CD14-positive monocyte (primary cell): ENCODE measurements at regions not wholly inside any gene's neighbourhood (a gene's known extent, or its start where the extent isn't known, plus 50 kb on each side); places are given as distances from the start of the nearest gene placed in this dataset.

Source experiments
- DNase-seq, 3 donors: peaks; one replicate each; pipeline ENCODE4 v3.0.0-alpha.2; 2011 to 2022
- H2AFZ ChIP-seq: 2 replicates; pipeline ENCODE4 v1.6.0; 2012; ENCODE audit warnings: mild to moderate bottlenecking, low read depth, low read length, inconsistent platforms; ENCODE audit not compliant: insufficient read depth, poor library complexity, severe bottlenecking
- H3K27ac ChIP-seq, 2 donors: 1 replicate in 1 of 2; 2 replicates in 1 of 2; pipeline ENCODE4 v1.5.1; 2012 to 2013; ENCODE audit warnings: low read length in 2 of 2, control low read depth in 1 of 2, inconsistent platforms in 1 of 2, low read depth in 1 of 2, mild to moderate bottlenecking in 1 of 2
- H3K27me3 ChIP-seq, 2 donors: one replicate each; pipeline versions ENCODE4 v1.6.0 to v1.6.1; 2011 to 2013; ENCODE audit warnings: low read length in 2 of 2; ENCODE audit not compliant: control insufficient read depth in 2 of 2, insufficient read depth in 2 of 2
- H3K36me3 ChIP-seq, 2 donors: replicated peaks in 1 of 2; 1 replicate in 1 of 2; 2 replicates in 1 of 2; pipeline versions ENCODE4 v1.5.1 to v1.6.1; 2012 to 2013; ENCODE audit warnings: low read length in 2 of 2, control low read depth in 1 of 2, inconsistent platforms in 1 of 2, mild to moderate bottlenecking in 1 of 2; ENCODE audit not compliant: insufficient read depth in 2 of 2, control insufficient read depth in 1 of 2
- H3K4me1 ChIP-seq, 2 donors: 1 replicate in 1 of 2; 2 replicates in 1 of 2; pipeline versions ENCODE4 v1.5.1 to v1.6.1; 2012 to 2013; ENCODE audit warnings: low read length in 2 of 2, control low read depth in 1 of 2, inconsistent platforms in 1 of 2, mild to moderate bottlenecking in 1 of 2, moderate library complexity in 1 of 2; ENCODE audit not compliant: insufficient read depth in 2 of 2, control insufficient read depth in 1 of 2
- H3K4me2 ChIP-seq: replicated peaks from 2 replicates; pipeline ENCODE3; 2012; ENCODE audit warnings: low read length, moderate library complexity, mild to moderate bottlenecking; ENCODE audit not compliant: poor library complexity, severe bottlenecking; ENCODE audit errors: extremely low read depth
- H3K4me3 ChIP-seq, 3 experiments: fragments of 200-600 bp in 1 of 3; sonication (generic) in 1 of 3; replicated peaks in 1 of 3; 1 replicate in 2 of 3; 2 replicates in 1 of 3; pipeline ENCODE4 v1.5.1; 2011 to 2013; ENCODE audit warnings: low read length in 3 of 3, mild to moderate bottlenecking in 3 of 3, control low read depth in 2 of 3, low read depth in 2 of 3, inconsistent platforms in 1 of 3, moderate library complexity in 1 of 3
- H3K79me2 ChIP-seq: 2 replicates; pipeline ENCODE4 v1.6.0; 2012; ENCODE audit warnings: mild to moderate bottlenecking, control low read depth, inconsistent platforms, low read length, moderate library complexity; ENCODE audit not compliant: insufficient read depth
- H3K9ac ChIP-seq: 2 replicates; pipeline ENCODE4 v1.6.0; 2017; ENCODE audit warnings: low read length, mild to moderate bottlenecking; ENCODE audit not compliant: insufficient read depth, poor library complexity, severe bottlenecking
- H3K9me3 ChIP-seq, 2 donors: replicated peaks in 1 of 2; 1 replicate in 1 of 2; 2 replicates in 1 of 2; pipeline versions ENCODE4 v1.5.1 to v1.6.1; 2012 to 2013; ENCODE audit warnings: low read length in 2 of 2, control low read depth in 1 of 2; ENCODE audit not compliant: control insufficient read depth in 1 of 2, insufficient read depth in 1 of 2
- H4K20me1 ChIP-seq: 2 replicates; pipeline ENCODE4 v1.6.0; 2012; ENCODE audit warnings: mild to moderate bottlenecking, low read length, control low read depth, moderate library complexity; ENCODE audit not compliant: insufficient read depth
- H3K27ac Mint-ChIP-seq, 7 donors: one replicate each; pipeline ENCODE4 v1.8.0; 2020; ENCODE audit warnings: mild to moderate bottlenecking in 7 of 7, mixed read lengths in 7 of 7, moderate library complexity in 6 of 7, inconsistent platforms in 2 of 7
- H3K27me3 Mint-ChIP-seq, 3 donors: one replicate each; pipeline ENCODE4 v1.8.0; 2021 to 2022; ENCODE audit warnings: low read depth in 3 of 3, mild to moderate bottlenecking in 3 of 3, mixed read lengths in 3 of 3, moderate library complexity in 3 of 3, inconsistent platforms in 1 of 3
- H3K36me3 Mint-ChIP-seq, 2 donors: one replicate each; pipeline ENCODE4 v1.8.0; 2020; ENCODE audit warnings: mixed read lengths in 2 of 2, inconsistent platforms in 1 of 2, mild to moderate bottlenecking in 1 of 2
- H3K4me1 Mint-ChIP-seq: one replicate; pipeline ENCODE4 v1.8.0; 2020; ENCODE audit warnings: mild to moderate bottlenecking, mixed read lengths
- H3K4me3 Mint-ChIP-seq, 2 donors: one replicate each; pipeline ENCODE4 v1.8.0; 2020; ENCODE audit warnings: mild to moderate bottlenecking in 2 of 2, mixed read lengths in 2 of 2, moderate library complexity in 1 of 2
- H3K9me3 Mint-ChIP-seq, 7 donors: one replicate each; pipeline ENCODE4 v1.8.0; 2020 to 2022; ENCODE audit warnings: mixed read lengths in 7 of 7, mild to moderate bottlenecking in 6 of 7, moderate library complexity in 6 of 7, inconsistent platforms in 2 of 7
- WGBS: methylation state at CpG from one replicate; pipeline ENCODE4 v1.1.5; 2013; ENCODE audit warnings: missing lambda C conversion rate; ENCODE audit not compliant: insufficient coverage; 5-methylcytosine and 5-hydroxymethylcytosine counted together
- intact Hi-C, 2 donors: fragments of 100-400 bp; cut with micrococcal nuclease; formaldehyde crosslinking; loops; one replicate each; pipeline versions ENCODE4 v1.15.0 to v1.15.1; 2023
- TF ChIP-seq, protein P1 (sequence below): fragments of 200-600 bp; IDR thresholded peaks from one replicate; pipeline ENCODE4 v1.8.0; 2022; ENCODE audit warnings: antibody characterized with exemption, mild to moderate bottlenecking

- Histone ChIP-seq H2AFZ (no peak overlapping the region), H3K4me2 (no peak overlapping the region), H3K36me3 (no peaks in the 10 kb centered on the region), H3K27me3 (no peaks in the 10 kb centered on the region), H3K27ac (no peak overlapping the region), H3K9ac (no peak overlapping the region), H3K4me3 (no peak overlapping the region), H3K4me1 (no peaks in the 10 kb centered on the region), H3K9me3 (no peaks in the 10 kb centered on the region), H3K79me2 (no peaks in the 10 kb centered on the region), H4K20me1 (no peaks in the 10 kb centered on the region)
- Mint-ChIP-seq H3K9me3 (no peaks in the 10 kb centered on the region), H3K4me3 (no peak overlapping the region), H3K27ac (no peak overlapping the region), H3K4me1 (no peaks in the 10 kb centered on the region), H3K36me3 (no peaks in the 10 kb centered on the region), H3K27me3 (peaks cover 0 to 3% (median 0%) of the 10 kb centered on the region in 3 donors)
- no CpG with 5 or more reads among the region's 3 CpGs for WGBS
- intact Hi-C loops, result no loop called here
- DNase-seq, result no peak
- TF ChIP-seq, protein P1, sequence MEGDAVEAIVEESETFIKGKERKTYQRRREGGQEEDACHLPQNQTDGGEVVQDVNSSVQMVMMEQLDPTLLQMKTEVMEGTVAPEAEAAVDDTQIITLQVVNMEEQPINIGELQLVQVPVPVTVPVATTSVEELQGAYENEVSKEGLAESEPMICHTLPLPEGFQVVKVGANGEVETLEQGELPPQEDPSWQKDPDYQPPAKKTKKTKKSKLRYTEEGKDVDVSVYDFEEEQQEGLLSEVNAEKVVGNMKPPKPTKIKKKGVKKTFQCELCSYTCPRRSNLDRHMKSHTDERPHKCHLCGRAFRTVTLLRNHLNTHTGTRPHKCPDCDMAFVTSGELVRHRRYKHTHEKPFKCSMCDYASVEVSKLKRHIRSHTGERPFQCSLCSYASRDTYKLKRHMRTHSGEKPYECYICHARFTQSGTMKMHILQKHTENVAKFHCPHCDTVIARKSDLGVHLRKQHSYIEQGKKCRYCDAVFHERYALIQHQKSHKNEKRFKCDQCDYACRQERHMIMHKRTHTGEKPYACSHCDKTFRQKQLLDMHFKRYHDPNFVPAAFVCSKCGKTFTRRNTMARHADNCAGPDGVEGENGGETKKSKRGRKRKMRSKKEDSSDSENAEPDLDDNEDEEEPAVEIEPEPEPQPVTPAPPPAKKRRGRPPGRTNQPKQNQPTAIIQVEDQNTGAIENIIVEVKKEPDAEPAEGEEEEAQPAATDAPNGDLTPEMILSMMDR, result no peak
Observed at GRCh38 chr10:52567247-52567580, 205.4 kb downstream of the MBL2 start.

GRCh38 chr10:52568309-52568708 lies 204.3 kb downstream of the MBL2 start:
- Mint-ChIP-seq H3K27me3 (peaks cover 0 to 2% (median 0%) of the 10 kb centered on the region in 3 donors), H3K4me3 (no peak overlapping the region), H3K27ac (no peak overlapping the region), H3K36me3 (no peaks in the 10 kb centered on the region), H3K4me1 (no peaks in the 10 kb centered on the region), H3K9me3 (no peaks in the 10 kb centered on the region)
- Histone ChIP-seq H3K9ac (no peak overlapping the region), H3K9me3 (no peaks in the 10 kb centered on the region), H3K27me3 (no peaks in the 10 kb centered on the region), H3K36me3 (no peaks in the 10 kb centered on the region), H3K4me3 (no peak overlapping the region), H3K4me1 (no peaks in the 10 kb centered on the region), H4K20me1 (no peaks in the 10 kb centered on the region), H3K79me2 (no peaks in the 10 kb centered on the region), H3K27ac (no peak overlapping the region), H3K4me2 (no peak overlapping the region), H2AFZ (no peak overlapping the region)
- no CpG with 5 or more reads among the region's 2 CpGs for WGBS
- intact Hi-C loops, result no loop called here
- TF ChIP-seq, protein P1, result no peak
- DNase-seq, result no peak
